SK-N-SH treated with all-trans-retinoic acid at 6 μM for 48 hours (cell line): ENCODE measurements at regions not wholly inside any gene's neighbourhood (a gene's known extent, or its start where the extent isn't known, plus 50 kb on each side); places are given as distances from the start of the nearest gene placed in this dataset.

Source experiments
- ATAC-seq: fragments of 200-7000 bp; cut with Tn5 transposase; 3 replicates; pipeline ENCODE4 v1.9.1; 2020; ENCODE audit warnings: mild to moderate bottlenecking, moderate library complexity
- ARNTL ChIP-seq: fragments of 450-650 bp; formaldehyde crosslinking; IDR thresholded peaks from 2 replicates; pipeline ENCODE4 v1.5.0; 2020; ENCODE audit warnings: low read depth, mild to moderate bottlenecking, moderate library complexity, borderline replicate concordance
- CSDC2 ChIP-seq: fragments of 250-450 bp; sonication (Bioruptor Pico); IDR thresholded peaks from 2 replicates; pipeline ENCODE4 v1.5.0; 2020; ENCODE audit warnings: mild to moderate bottlenecking, moderate library complexity
- CSRNP3 ChIP-seq: fragments of 250-450 bp; sonication (Bioruptor Pico); IDR thresholded peaks from 2 replicates; pipeline ENCODE4 v1.5.1; 2021; ENCODE audit warnings: mild to moderate bottlenecking, moderate library complexity
- ESRRG ChIP-seq: fragments of 250-450 bp; sonication (Bioruptor Pico); IDR thresholded peaks from 2 replicates; pipeline ENCODE4 v1.6.1; 2021; ENCODE audit warnings: mild to moderate bottlenecking
- GLIS3 ChIP-seq: fragments of 250-450 bp; sonication (Bioruptor Pico); IDR thresholded peaks from 2 replicates; pipeline ENCODE4 v1.5.0; 2020; ENCODE audit warnings: mild to moderate bottlenecking, moderate library complexity
- ISL1 ChIP-seq: fragments of 250-450 bp; sonication (Bioruptor Pico); IDR thresholded peaks from 2 replicates; pipeline ENCODE4 v2.1.2; 2022; ENCODE audit warnings: mild to moderate bottlenecking, moderate library complexity
- OSR1 ChIP-seq: fragments of 250-450 bp; sonication (Bioruptor Pico); IDR thresholded peaks from 2 replicates; pipeline ENCODE4 v1.8.0; 2022; ENCODE audit warnings: moderate library complexity, mild to moderate bottlenecking, inconsistent platforms
- PPARA ChIP-seq: fragments of 250-450 bp; sonication (Bioruptor Pico); IDR thresholded peaks from 2 replicates; pipeline ENCODE4 v1.5.0; 2020; ENCODE audit warnings: mild to moderate bottlenecking, borderline replicate concordance
- RARB ChIP-seq: fragments of 250-450 bp; sonication (Bioruptor Pico); IDR thresholded peaks from 2 replicates; pipeline ENCODE4 v1.8.0; 2021; ENCODE audit warnings: mild to moderate bottlenecking, moderate library complexity
- TOX ChIP-seq: fragments of 250-450 bp; sonication (Bioruptor Pico); IDR thresholded peaks from 2 replicates; pipeline ENCODE4 v1.8.0; 2021; ENCODE audit warnings: mild to moderate bottlenecking, moderate library complexity, borderline replicate concordance
- TSHZ2 ChIP-seq: fragments of 250-450 bp; sonication (Bioruptor Pico); IDR thresholded peaks from 2 replicates; pipeline ENCODE4 v1.5.0; 2020; ENCODE audit warnings: mild to moderate bottlenecking, moderate library complexity
- ZFP3 ChIP-seq: fragments of 250-450 bp; sonication (Bioruptor Pico); IDR thresholded peaks from 2 replicates; pipeline ENCODE4 v1.5.0; 2020; ENCODE audit warnings: mild to moderate bottlenecking, moderate library complexity
- ZFP30 ChIP-seq: fragments of 450-650 bp; formaldehyde crosslinking; IDR thresholded peaks from 2 replicates; pipeline ENCODE4 v1.5.0; 2022; ENCODE audit warnings: mild to moderate bottlenecking, moderate library complexity
- ZNF565 ChIP-seq: fragments of 450-650 bp; formaldehyde crosslinking; conservative IDR thresholded peaks from 2 replicates; pipeline ENCODE4 v1.5.0; 2020; ENCODE audit warnings: low read depth, mild to moderate bottlenecking, moderate library complexity
- ZNF70 ChIP-seq: fragments of 450-650 bp; formaldehyde crosslinking; IDR thresholded peaks from 2 replicates; pipeline ENCODE4 v1.5.0; 2020; ENCODE audit warnings: mild to moderate bottlenecking, moderate library complexity
- ZNF8 ChIP-seq: fragments of 450-650 bp; formaldehyde crosslinking; IDR thresholded peaks from 2 replicates; pipeline ENCODE4 v1.5.0; 2020; ENCODE audit warnings: mild to moderate bottlenecking, moderate library complexity
- TF ChIP-seq, protein P1 (sequence below): fragments of 250-450 bp; sonication (Bioruptor Pico); IDR thresholded peaks from 2 replicates; pipeline ENCODE4 v1.8.0; 2020; ENCODE audit warnings: mild to moderate bottlenecking, moderate library complexity, borderline replicate concordance
- TF ChIP-seq, protein P2 (sequence below): fragments of 250-450 bp; sonication (Bioruptor Pico); IDR thresholded peaks from 2 replicates; pipeline ENCODE4 v1.8.0; 2021; ENCODE audit warnings: low read depth, mild to moderate bottlenecking, moderate library complexity, borderline replicate concordance
- TF ChIP-seq, protein P3 (sequence below): fragments of 250-450 bp; sonication (Bioruptor Pico); IDR thresholded peaks from 2 replicates; pipeline ENCODE4 v1.5.1; 2020; ENCODE audit warnings: low read depth, mild to moderate bottlenecking, moderate library complexity

GRCh38 chr7:114777288-114777687, 144.6 kb upstream of the MDFIC start:
- no peak for ATAC-seq
- TF ChIP-seq, protein P1, sequence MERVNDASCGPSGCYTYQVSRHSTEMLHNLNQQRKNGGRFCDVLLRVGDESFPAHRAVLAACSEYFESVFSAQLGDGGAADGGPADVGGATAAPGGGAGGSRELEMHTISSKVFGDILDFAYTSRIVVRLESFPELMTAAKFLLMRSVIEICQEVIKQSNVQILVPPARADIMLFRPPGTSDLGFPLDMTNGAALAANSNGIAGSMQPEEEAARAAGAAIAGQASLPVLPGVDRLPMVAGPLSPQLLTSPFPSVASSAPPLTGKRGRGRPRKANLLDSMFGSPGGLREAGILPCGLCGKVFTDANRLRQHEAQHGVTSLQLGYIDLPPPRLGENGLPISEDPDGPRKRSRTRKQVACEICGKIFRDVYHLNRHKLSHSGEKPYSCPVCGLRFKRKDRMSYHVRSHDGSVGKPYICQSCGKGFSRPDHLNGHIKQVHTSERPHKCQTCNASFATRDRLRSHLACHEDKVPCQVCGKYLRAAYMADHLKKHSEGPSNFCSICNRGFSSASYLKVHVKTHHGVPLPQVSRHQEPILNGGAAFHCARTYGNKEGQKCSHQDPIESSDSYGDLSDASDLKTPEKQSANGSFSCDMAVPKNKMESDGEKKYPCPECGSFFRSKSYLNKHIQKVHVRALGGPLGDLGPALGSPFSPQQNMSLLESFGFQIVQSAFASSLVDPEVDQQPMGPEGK: no peak

- TF ChIP-seq ARNTL: no peak
- TF ChIP-seq ESRRG: no peak
- no peak for TF ChIP-seq ZNF565
- TF ChIP-seq GLIS3 (CRISPR knock-in tag): no peak
- no peak for TF ChIP-seq TSHZ2 (CRISPR knock-in tag)
- TF ChIP-seq, protein P1: no peak
- no peak; the same call in 2 of the 3 replicates for ATAC-seq
These were observed 138.4 kb upstream of the MDFIC start for GRCh38 chr7:114783508-114783907.

GRCh38 chr7:114784177-114784576, 137.7 kb upstream of the MDFIC start:
- no peak for ATAC-seq
- TF ChIP-seq ZNF8 (CRISPR knock-in tag) (no peak), ISL1 (no peak), PPARA (CRISPR knock-in tag) (no peak), RARB (CRISPR knock-in tag) (no peak), ZFP30 (CRISPR knock-in tag) (no peak), ZNF70 (CRISPR knock-in tag) (no peak), ARNTL (no peak), OSR1 (CRISPR knock-in tag) (no peak), TOX (CRISPR knock-in tag) (no peak), ZFP3 (CRISPR knock-in tag) (no peak), TSHZ2 (CRISPR knock-in tag) (no peak), ZNF565 (no peak), GLIS3 (CRISPR knock-in tag) (no peak), ESRRG (no peak), CSRNP3 (no peak), CSDC2 (CRISPR knock-in tag) (no peak)
- TF ChIP-seq, protein P2, sequence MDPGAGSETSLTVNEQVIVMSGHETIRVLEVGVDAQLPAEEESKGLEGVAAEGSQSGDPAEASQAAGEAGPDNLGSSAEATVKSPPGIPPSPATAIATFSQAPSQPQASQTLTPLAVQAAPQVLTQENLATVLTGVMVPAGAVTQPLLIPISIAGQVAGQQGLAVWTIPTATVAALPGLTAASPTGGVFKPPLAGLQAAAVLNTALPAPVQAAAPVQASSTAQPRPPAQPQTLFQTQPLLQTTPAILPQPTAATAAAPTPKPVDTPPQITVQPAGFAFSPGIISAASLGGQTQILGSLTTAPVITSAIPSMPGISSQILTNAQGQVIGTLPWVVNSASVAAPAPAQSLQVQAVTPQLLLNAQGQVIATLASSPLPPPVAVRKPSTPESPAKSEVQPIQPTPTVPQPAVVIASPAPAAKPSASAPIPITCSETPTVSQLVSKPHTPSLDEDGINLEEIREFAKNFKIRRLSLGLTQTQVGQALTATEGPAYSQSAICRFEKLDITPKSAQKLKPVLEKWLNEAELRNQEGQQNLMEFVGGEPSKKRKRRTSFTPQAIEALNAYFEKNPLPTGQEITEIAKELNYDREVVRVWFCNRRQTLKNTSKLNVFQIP (CRISPR knock-in tag): no peak
- TF ChIP-seq, protein P3, sequence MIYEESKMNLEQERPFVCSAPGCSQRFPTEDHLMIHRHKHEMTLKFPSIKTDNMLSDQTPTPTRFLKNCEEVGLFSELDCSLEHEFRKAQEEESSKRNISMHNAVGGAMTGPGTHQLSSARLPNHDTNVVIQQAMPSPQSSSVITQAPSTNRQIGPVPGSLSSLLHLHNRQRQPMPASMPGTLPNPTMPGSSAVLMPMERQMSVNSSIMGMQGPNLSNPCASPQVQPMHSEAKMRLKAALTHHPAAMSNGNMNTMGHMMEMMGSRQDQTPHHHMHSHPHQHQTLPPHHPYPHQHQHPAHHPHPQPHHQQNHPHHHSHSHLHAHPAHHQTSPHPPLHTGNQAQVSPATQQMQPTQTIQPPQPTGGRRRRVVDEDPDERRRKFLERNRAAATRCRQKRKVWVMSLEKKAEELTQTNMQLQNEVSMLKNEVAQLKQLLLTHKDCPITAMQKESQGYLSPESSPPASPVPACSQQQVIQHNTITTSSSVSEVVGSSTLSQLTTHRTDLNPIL (CRISPR knock-in tag): no peak
- TF ChIP-seq, protein P1: no peak
